Testis (tissue), 2 donors: ENCODE measurements at regions not wholly inside any gene's neighbourhood (a gene's known extent, or its start where the extent isn't known, plus 50 kb on each side); places are given as distances from the start of the nearest gene placed in this dataset.

Experiments
- DNase-seq: peaks from one replicate; pipeline ENCODE4 v3.0.0-alpha.2; 2019
- H3K27ac ChIP-seq, 2 donors: fragments of 200-600 bp; sonication (generic); one replicate each; pipeline ENCODE4 v1.5.1; 2019
- H3K27me3 ChIP-seq: fragments of 200-600 bp; sonication (generic); one replicate; pipeline ENCODE4 v1.5.1; 2019
- H3K36me3 ChIP-seq: fragments of 200-600 bp; sonication (generic); one replicate; pipeline ENCODE4 v1.5.1; 2017; ENCODE audit warnings: low read depth; ENCODE audit errors: missing control alignments
- H3K4me1 ChIP-seq: fragments of 200-600 bp; sonication (generic); one replicate; pipeline ENCODE4 v1.5.1; 2019
- H3K4me3 ChIP-seq, 2 donors: fragments of 200-600 bp; sonication (generic); one replicate each; pipeline ENCODE4 v1.5.1; 2017 to 2019
- H3K9me3 ChIP-seq: fragments of 200-600 bp; sonication (generic); one replicate; pipeline ENCODE4 v1.5.1; 2017
- POLR2A ChIP-seq: fragments of 450-650 bp; IDR thresholded peaks from one replicate; pipeline ENCODE4 v1.6.1; 2017; ENCODE audit warnings: antibody characterized with exemption, mild to moderate bottlenecking, moderate library complexity
- WGBS, 2 donors: methylation state at CpG; one replicate each; pipeline ENCODE4 v1.1.5; 2018; 5-methylcytosine and 5-hydroxymethylcytosine counted together
- intact Hi-C: fragments of 100-400 bp; cut with DNase I; formaldehyde crosslinking; loops from one replicate; pipeline ENCODE4 v1.15.1; 2023; ENCODE audit warnings: low total_unique reads
- TF ChIP-seq, protein P1 (sequence below), 3 experiments: fragments of 450-650 bp in 2 of 3; fragments of 200-600 bp in 1 of 3; sonication (generic) in 1 of 3; IDR thresholded peaks; one replicate each; pipeline ENCODE4 v1.5.1; 2016 to 2019; ENCODE audit warnings: antibody characterized with exemption in 3 of 3, mild to moderate bottlenecking in 2 of 3, moderate library complexity in 1 of 3

DNA sequence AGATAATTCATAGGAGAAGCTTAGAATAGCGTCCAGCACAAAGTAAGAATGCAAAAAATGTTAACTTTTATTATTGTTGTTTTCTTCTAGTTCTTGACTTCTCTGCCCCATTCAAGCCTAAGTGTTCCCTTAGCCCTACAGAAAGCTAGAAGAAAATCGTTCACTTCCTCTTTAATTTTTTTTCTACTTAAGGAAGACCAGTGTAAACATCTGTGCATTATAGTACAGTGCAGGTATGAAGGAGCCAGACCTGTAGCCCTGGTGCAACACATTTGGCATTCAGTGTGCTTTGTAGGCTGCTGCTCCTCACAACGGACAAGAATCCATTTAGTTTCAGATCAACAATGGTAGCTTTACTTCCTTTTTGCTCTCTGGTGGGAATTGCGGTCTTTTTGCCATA is 127.8 kb upstream of the SLC7A14 start:
- no peak overlapping the region for H3K4me3 ChIP-seq
- H3K27me3 ChIP-seq: no peaks in the 10 kb centered on the region
- H3K36me3 ChIP-seq: no peaks in the 10 kb centered on the region
- no peak for DNase-seq
- H3K27ac ChIP-seq: no peak overlapping the region
- WGBS, 2 donors: 59 to 64% methylated on average over 4 of the region's 4 CpGs
- H3K9me3 ChIP-seq: no peaks in the 10 kb centered on the region
- TF ChIP-seq POLR2A: no peak
- TF ChIP-seq, protein P1, sequence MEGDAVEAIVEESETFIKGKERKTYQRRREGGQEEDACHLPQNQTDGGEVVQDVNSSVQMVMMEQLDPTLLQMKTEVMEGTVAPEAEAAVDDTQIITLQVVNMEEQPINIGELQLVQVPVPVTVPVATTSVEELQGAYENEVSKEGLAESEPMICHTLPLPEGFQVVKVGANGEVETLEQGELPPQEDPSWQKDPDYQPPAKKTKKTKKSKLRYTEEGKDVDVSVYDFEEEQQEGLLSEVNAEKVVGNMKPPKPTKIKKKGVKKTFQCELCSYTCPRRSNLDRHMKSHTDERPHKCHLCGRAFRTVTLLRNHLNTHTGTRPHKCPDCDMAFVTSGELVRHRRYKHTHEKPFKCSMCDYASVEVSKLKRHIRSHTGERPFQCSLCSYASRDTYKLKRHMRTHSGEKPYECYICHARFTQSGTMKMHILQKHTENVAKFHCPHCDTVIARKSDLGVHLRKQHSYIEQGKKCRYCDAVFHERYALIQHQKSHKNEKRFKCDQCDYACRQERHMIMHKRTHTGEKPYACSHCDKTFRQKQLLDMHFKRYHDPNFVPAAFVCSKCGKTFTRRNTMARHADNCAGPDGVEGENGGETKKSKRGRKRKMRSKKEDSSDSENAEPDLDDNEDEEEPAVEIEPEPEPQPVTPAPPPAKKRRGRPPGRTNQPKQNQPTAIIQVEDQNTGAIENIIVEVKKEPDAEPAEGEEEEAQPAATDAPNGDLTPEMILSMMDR (IDR thresholded peaks at IDR 0.05): no peak
- no peaks in the 10 kb centered on the region for H3K4me1 ChIP-seq
- intact Hi-C loops: no loop called here

DNA sequence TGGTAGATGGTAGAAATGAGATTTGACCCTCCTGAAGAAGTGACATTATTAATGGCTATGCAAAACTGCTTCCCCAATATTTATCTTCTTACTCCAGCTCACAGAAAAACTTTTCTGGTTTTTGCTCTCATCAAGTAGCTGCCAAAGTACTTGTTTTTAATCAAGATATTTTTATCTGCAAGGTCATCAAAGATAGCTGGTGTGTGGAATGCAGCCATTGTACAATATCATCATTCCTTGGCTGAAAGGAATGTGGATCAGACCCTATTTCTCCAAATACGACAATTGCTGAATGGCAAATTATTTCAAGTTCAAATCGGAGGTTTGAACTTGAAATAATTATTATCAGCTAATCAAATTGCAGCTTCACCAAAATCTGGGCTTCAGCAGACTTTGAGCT is 126.9 kb upstream of the SLC7A14 start:
- 53 to 63% methylated on average over 2 of the region's 2 CpGs for WGBS, 2 donors
- Histone ChIP-seq H3K36me3 (no peaks in the 10 kb centered on the region), H3K27ac (no peak overlapping the region), H3K4me3 (no peak overlapping the region), H3K27me3 (no peaks in the 10 kb centered on the region), H3K4me1 (no peaks in the 10 kb centered on the region), H3K9me3 (no peaks in the 10 kb centered on the region)
- DNase-seq: no peak
- TF ChIP-seq, protein P1 (IDR thresholded peaks at IDR 0.05): no peak
- TF ChIP-seq POLR2A: no peak
- intact Hi-C loops: no loop called here

DNA sequence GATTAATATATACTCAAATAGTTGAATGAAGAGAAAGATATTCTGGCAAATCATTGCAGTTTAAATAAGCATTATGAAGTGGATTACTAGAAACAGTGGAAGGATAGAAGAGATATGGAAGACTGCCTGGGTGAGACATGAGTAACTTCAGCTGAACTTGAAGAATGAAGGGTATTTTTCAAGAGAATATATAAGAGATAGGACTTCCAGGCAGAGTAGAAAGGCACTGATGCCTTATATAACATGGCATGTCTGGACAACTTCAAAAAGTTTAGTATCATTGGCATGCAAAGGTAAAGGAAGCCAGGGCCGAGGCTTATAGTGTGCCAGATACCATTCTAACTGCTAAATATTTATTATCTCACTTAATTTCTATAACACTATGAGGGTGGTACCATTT is 126.5 kb upstream of the SLC7A14 start:
- Histone ChIP-seq H3K9me3 (no peaks in the 10 kb centered on the region), H3K27ac (no peak overlapping the region), H3K4me3 (no peak overlapping the region), H3K36me3 (no peaks in the 10 kb centered on the region), H3K4me1 (no peaks in the 10 kb centered on the region), H3K27me3 (no peaks in the 10 kb centered on the region)
- no peak for DNase-seq
- TF ChIP-seq, protein P1 (IDR thresholded peaks at IDR 0.05): no peak
- no peak for TF ChIP-seq POLR2A
- intact Hi-C loops: no loop called here
- WGBS, 2 donors: 95 to 100% methylated on average over 1 of the region's 1 CpG

DNA sequence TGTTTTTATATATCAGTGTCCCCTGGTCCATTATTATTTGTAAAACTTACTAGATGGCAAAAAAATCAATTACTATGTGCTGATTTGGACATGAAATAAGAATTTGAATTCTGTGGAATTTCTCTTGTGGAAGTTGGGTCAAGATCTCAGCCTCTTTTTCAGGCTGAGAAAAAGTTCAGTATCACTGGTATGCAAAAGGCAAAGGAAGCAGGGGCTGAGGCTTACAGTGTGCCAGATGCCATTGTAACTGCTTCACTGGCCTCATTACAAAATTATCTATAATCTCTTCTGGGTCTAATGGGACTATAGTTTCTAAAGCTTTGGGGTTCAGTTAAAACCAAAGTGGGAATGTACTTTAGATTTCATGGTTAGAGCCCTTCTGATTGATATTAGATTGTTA is 125.9 kb upstream of the SLC7A14 start:
- DNase-seq: no peak
- Histone ChIP-seq H3K4me3 (no peak overlapping the region), H3K4me1 (no peaks in the 10 kb centered on the region), H3K27ac (no peak overlapping the region), H3K27me3 (no peaks in the 10 kb centered on the region), H3K36me3 (no peaks in the 10 kb centered on the region), H3K9me3 (no peaks in the 10 kb centered on the region)
- TF ChIP-seq, protein P1 (IDR thresholded peaks at IDR 0.05): no peak
- TF ChIP-seq POLR2A: no peak
- intact Hi-C loops: no loop called here

DNA sequence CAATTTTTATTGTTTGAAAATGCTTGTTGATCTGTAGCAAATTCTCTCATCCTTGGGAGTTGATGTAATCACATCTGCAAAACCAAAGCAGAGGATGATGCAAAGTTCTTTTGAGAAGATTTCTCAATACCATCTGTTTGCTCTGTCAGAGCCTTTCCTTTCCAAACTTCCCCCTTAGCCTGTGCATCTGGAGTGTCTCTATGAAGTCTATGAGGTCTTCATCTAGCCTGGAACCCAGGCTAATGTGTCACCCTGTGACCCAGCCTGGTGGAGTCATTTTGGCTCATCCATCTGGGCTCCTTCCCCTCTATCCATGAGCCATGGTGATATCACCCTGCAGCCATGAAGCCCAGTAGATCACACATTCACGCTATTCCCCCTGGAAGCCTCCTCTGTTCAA is 123.2 kb upstream of the SLC7A14 start:
- intact Hi-C loops: no loop called here
- H3K27me3 ChIP-seq: no peaks in the 10 kb centered on the region
- WGBS, 2 donors: 94 to 100% methylated on average over 1 of the region's 1 CpG
- TF ChIP-seq, protein P1 (IDR thresholded peaks at IDR 0.05): no peak
- no peak for TF ChIP-seq POLR2A
- no peaks in the 10 kb centered on the region for H3K36me3 ChIP-seq
- H3K9me3 ChIP-seq: no peaks in the 10 kb centered on the region
- H3K4me3 ChIP-seq: no peak overlapping the region
- no peaks in the 10 kb centered on the region for H3K4me1 ChIP-seq
- DNase-seq: no peak
- H3K27ac ChIP-seq: no peak overlapping the region
